ENCODE measurements at regions not wholly inside any gene's neighbourhood (a gene's known extent, or its start where the extent isn't known, plus 50 kb on each side); places are given as distances from the start of the nearest gene placed in this dataset.

- peak; percentile 45 for DNase-seq
Observed at GRCh38 chr11:120061036-120061760, 76.7 kb downstream of the TRIM29 start.

GRCh38 chr11:120060512-120060911 lies 77.4 kb downstream of the TRIM29 start:
- DNase-seq, result no peak

GRCh38 chr11:120058931-120059330 lies 79.0 kb downstream of the TRIM29 start:
- no peak for DNase-seq

GRCh38 chr11:120057595-120058581 lies 80.0 kb downstream of the TRIM29 start:
- DNase-seq, result peak; percentile 49

- DNase-seq, result no peak
Observed at GRCh38 chr11:120057028-120057330, 80.9 kb downstream of the TRIM29 start.

GRCh38 chr11:120056301-120057027 lies 81.4 kb downstream of the TRIM29 start:
- DNase-seq, result no peak

GRCh38 chr11:120055646-120056045 lies 82.3 kb downstream of the TRIM29 start:
- DNase-seq, result peak; percentile 83

- no peak for DNase-seq
Observed at GRCh38 chr11:120054753-120055045, 83.2 kb downstream of the TRIM29 start.

GRCh38 chr11:120054016-120054752 lies 83.7 kb downstream of the TRIM29 start:
- no peak for DNase-seq

- no peak for DNase-seq
Observed at GRCh38 chr11:120052196-120052775, 85.6 kb downstream of the TRIM29 start.

- no peak for DNase-seq
Observed at GRCh38 chr11:120044011-120044675, 93.8 kb downstream of the TRIM29 start.

- no peak for DNase-seq
Observed at GRCh38 chr11:120043328-120043945, 94.5 kb downstream of the TRIM29 start.

GRCh38 chr11:120041625-120042024 lies 96.3 kb downstream of the TRIM29 start:
- DNase-seq, result no peak

GRCh38 chr11:120040151-120040840 lies 97.6 kb downstream of the TRIM29 start:
- DNase-seq, result no peak

GRCh38 chr11:120039039-120039438 lies 98.9 kb downstream of the TRIM29 start:
- no peak for DNase-seq

GRCh38 chr11:120037111-120037510 lies 100.8 kb downstream of the TRIM29 start:
- no peak for DNase-seq

- no peak for DNase-seq
Observed at GRCh38 chr11:120035756-120036155, 102.2 kb downstream of the TRIM29 start.

GRCh38 chr11:120034881-120035630 lies 102.9 kb downstream of the TRIM29 start:
- no peak for DNase-seq

GRCh38 chr11:120034176-120034875 lies 103.6 kb downstream of the TRIM29 start:
- no peak for DNase-seq

All from fibroblast of upper back skin (primary cell).